ENCODE measurements at regions not wholly inside any gene's neighbourhood (a gene's known extent, or its start where the extent isn't known, plus 50 kb on each side); places are given as distances from the start of the nearest gene placed in this dataset.
A peak's percentile ranks its signal among the peaks of the same experiment; 100 is the strongest.

- no peak for DNase-seq (ENCODE audit: low read depth)
Measured at GRCh38 chr2:128534688-128535392, 216.2 kb upstream of the HS6ST1 start.

GRCh38 chr2:128535953-128536352 is 217.3 kb upstream of the HS6ST1 start:
- no peak for DNase-seq (ENCODE audit: low read depth)

GRCh38 chr2:128536925-128537620 is 218.4 kb upstream of the HS6ST1 start:
- peak; percentile 22 for DNase-seq (ENCODE audit: low read depth)

GRCh38 chr2:128537646-128538045 is 219.0 kb upstream of the HS6ST1 start:
- no peak for DNase-seq (ENCODE audit: low read depth)

- no peak for DNase-seq (ENCODE audit: low read depth)
Measured at GRCh38 chr2:128538396-128538795, 219.7 kb upstream of the HS6ST1 start.

- no peak for DNase-seq (ENCODE audit: low read depth)
Measured at GRCh38 chr2:128540670-128541069, 222.0 kb upstream of the HS6ST1 start.

- DNase-seq (ENCODE audit: low read depth), result no peak
Measured at GRCh38 chr2:128541448-128541847, 222.8 kb upstream of the HS6ST1 start.

- no peak for DNase-seq (ENCODE audit: low read depth)
Measured at GRCh38 chr2:128543036-128543435, 224.4 kb upstream of the HS6ST1 start.

- DNase-seq (ENCODE audit: low read depth), result no peak
Measured at GRCh38 chr2:128543646-128544045, 225.0 kb upstream of the HS6ST1 start.

GRCh38 chr2:128544321-128545037 is 225.8 kb upstream of the HS6ST1 start:
- DNase-seq (ENCODE audit: low read depth), result no peak

GRCh38 chr2:128545085-128545484 is 226.4 kb upstream of the HS6ST1 start:
- DNase-seq (ENCODE audit: low read depth), result no peak

GRCh38 chr2:128545829-128546228 is 227.2 kb upstream of the HS6ST1 start:
- DNase-seq (ENCODE audit: low read depth), result no peak

- DNase-seq (ENCODE audit: low read depth), result no peak
Measured at GRCh38 chr2:128547667-128548066, 229.0 kb upstream of the HS6ST1 start.

- no peak for DNase-seq (ENCODE audit: low read depth)
Measured at GRCh38 chr2:128548461-128548891, 229.8 kb upstream of the HS6ST1 start.

GRCh38 chr2:128549094-128549493 is 230.4 kb upstream of the HS6ST1 start:
- no peak for DNase-seq (ENCODE audit: low read depth)

- no peak for DNase-seq (ENCODE audit: low read depth)
Measured at GRCh38 chr2:128549646-128550260, 231.1 kb upstream of the HS6ST1 start.

- DNase-seq (ENCODE audit: low read depth), result no peak
Measured at GRCh38 chr2:128550389-128550788, 231.7 kb upstream of the HS6ST1 start.

GRCh38 chr2:128550801-128551416 is 232.2 kb upstream of the HS6ST1 start:
- no peak for DNase-seq (ENCODE audit: low read depth)

- no peak for DNase-seq (ENCODE audit: low read depth)
Measured at GRCh38 chr2:128551435-128551834, 232.8 kb upstream of the HS6ST1 start.

- no peak for DNase-seq (ENCODE audit: low read depth)
Measured at GRCh38 chr2:128552141-128552805, 233.6 kb upstream of the HS6ST1 start.

GRCh38 chr2:128552806-128553551 is 234.3 kb upstream of the HS6ST1 start:
- no peak for DNase-seq (ENCODE audit: low read depth)
